ENCODE measurements at regions not wholly inside any gene's neighbourhood (a gene's known extent, or its start where the extent isn't known, plus 50 kb on each side); places are given as distances from the start of the nearest gene placed in this dataset.
A peak's percentile ranks its signal among the peaks of the same experiment; 100 is the strongest.
"Not testable (repeated sequence)": the region's sequence is repeated elsewhere in the genome, so short reads cannot be mapped to it uniquely, and the experiment has no call there.

DNA sequence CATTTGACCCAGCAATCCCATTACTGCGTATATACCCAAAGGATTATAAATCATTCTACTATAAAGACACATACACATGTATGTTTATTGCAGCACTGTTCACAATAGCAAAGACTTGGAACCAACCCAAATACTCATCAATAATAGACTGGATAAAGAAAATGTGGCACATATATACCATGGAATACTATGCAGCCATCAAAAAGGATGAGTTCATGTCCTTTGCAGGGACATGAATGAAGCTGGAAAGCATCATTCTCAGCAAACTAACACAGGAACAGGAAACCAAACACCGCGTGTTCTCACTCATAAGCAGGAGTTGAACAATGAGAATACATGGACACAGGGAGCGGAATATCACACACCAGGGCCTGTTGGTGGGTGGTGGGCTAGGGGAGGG, 158.3 kb downstream of the EXOC5 start:
- CTCF ChIA-PET (ENCODE audit: low intra/inter-chr PET ratio); H3K27ac ChIP-seq (ENCODE audit: extremely low read depth, low read depth, low read length); H2AFZ ChIP-seq (ENCODE audit: low read depth, low read length); H4K20me1 ChIP-seq (replicated peaks; ENCODE audit: control insufficient read depth, insufficient read depth, low read length); BruUV-seq (replicated peaks); DNase-seq (ENCODE audit: extremely low read depth in 1 of 4, low spot score in 3 of 4); POLR2A ChIA-PET; H3K36me3 ChIP-seq (ENCODE audit: control insufficient read depth, insufficient read depth, low read length); FAIRE-seq; H3K4me2 ChIP-seq (ENCODE audit: insufficient read depth, low read length); H3K4me1 ChIP-seq (replicated peaks in 1 of 2; ENCODE audit: control insufficient read depth in 2 of 2, insufficient read depth in 2 of 2, low read length in 2 of 2); ATAC-seq; H3K79me2 ChIP-seq (ENCODE audit: control insufficient read depth, insufficient read depth, low read length); H3K9ac ChIP-seq (ENCODE audit: insufficient read depth in 1 of 2, low read depth in 2 of 2, low read length in 2 of 2); H3K27me3 ChIP-seq (ENCODE audit: control insufficient read depth in 2 of 2, insufficient read depth in 2 of 2, low read length in 2 of 2); H3K4me3 ChIP-seq; H3K9me3 ChIP-seq (replicated peaks; ENCODE audit: control insufficient read depth, insufficient read depth, low read depth, low read length); H3K9me1 ChIP-seq (ENCODE audit: control insufficient read depth, insufficient read depth, low read length); in situ Hi-C loops (cut with MboI); intact Hi-C loops (cut with micrococcal nuclease): not testable (repeated sequence)
- 89% methylated on average over 3 of the region's 4 CpGs for WGBS (ENCODE audit: insufficient coverage, low coverage, missing lambda C conversion rate)
- TF ChIP-seq ZNF146 (CRISPR knock-in tag; IDR thresholded peaks at IDR 0.05; ENCODE audit: unreplicated experiment) = peak; percentile 56

DNA sequence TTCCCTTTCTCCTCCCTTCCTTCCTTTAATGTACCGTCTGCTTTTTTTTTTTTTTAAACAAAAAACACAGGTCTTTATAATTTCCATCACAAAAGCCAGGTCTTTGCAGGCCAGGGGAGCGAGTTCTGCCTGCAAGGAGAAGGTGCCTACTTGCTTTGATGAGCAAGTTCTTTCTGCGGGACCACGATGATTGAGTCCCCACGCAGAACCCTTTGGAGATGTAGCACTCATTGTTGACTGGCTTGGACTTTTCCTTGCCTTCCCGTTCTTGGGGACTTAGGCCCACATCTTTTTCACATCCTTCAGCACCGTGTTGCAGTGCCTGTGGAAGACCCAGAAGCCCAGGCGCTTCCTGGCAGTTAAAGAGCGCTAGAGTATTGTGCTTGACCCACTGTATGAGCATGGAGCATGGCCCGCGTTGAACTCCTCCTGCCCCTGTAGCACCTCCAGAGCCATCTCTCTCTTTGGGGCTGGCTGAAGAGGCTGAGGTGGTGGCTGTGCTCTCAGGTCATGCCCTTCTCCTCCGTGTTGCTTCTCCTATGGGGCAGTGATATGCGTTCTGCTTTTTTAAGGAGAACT, 177.6 kb downstream of the EXOC5 start:
- no peak for ATAC-seq
- no peak for DNase-seq (ENCODE audit: extremely low read depth in 1 of 4, low spot score in 3 of 4)
- ChIA-PET POLR2A (no interaction called here), CTCF (ENCODE audit: low intra/inter-chr PET ratio) (no interaction called here)
- no peaks in the 10 kb centered on the region; a peak in 1 of 5 replicates for H3K27me3 ChIP-seq (ENCODE audit: control insufficient read depth in 2 of 2, insufficient read depth in 2 of 2, low read length in 2 of 2)
- no peak for FAIRE-seq
- no peaks in the 10 kb centered on the region for H3K4me1 ChIP-seq (replicated peaks in 1 of 2; ENCODE audit: control insufficient read depth in 2 of 2, insufficient read depth in 2 of 2, low read length in 2 of 2)
- TF ChIP-seq LCOR (CRISPR knock-in tag; IDR thresholded peaks at IDR 0.05) = no peak
- TF ChIP-seq NFYB (IDR thresholded peaks at IDR 0.05; ENCODE audit: extremely low read depth, insufficient read length) = no peak
- TF ChIP-seq, protein P1, sequence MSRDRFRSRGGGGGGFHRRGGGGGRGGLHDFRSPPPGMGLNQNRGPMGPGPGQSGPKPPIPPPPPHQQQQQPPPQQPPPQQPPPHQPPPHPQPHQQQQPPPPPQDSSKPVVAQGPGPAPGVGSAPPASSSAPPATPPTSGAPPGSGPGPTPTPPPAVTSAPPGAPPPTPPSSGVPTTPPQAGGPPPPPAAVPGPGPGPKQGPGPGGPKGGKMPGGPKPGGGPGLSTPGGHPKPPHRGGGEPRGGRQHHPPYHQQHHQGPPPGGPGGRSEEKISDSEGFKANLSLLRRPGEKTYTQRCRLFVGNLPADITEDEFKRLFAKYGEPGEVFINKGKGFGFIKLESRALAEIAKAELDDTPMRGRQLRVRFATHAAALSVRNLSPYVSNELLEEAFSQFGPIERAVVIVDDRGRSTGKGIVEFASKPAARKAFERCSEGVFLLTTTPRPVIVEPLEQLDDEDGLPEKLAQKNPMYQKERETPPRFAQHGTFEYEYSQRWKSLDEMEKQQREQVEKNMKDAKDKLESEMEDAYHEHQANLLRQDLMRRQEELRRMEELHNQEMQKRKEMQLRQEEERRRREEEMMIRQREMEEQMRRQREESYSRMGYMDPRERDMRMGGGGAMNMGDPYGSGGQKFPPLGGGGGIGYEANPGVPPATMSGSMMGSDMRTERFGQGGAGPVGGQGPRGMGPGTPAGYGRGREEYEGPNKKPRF (IDR thresholded peaks at IDR 0.05; ENCODE audit: low read depth, low read length) = no peak
- TF ChIP-seq NONO (IDR thresholded peaks at IDR 0.05; ENCODE audit: low read depth in 2 of 2, low read length in 1 of 2) = no peak
- no peak for TF ChIP-seq ZNF79 (CRISPR knock-in tag; IDR thresholded peaks at IDR 0.05; ENCODE audit: low read depth)
- TF ChIP-seq TBL1XR1 (IDR thresholded peaks at IDR 0.05; ENCODE audit: low read length in 2 of 2) = no peak
- no peak for TF ChIP-seq ZNF217 (CRISPR knock-in tag; IDR thresholded peaks at IDR 0.05)
- no peak for TF ChIP-seq ZNF444 (CRISPR knock-in tag; IDR thresholded peaks at IDR 0.05)
- TF ChIP-seq DPF2 (IDR thresholded peaks at IDR 0.05) = no peak
- TF ChIP-seq RFX5 (IDR thresholded peaks at IDR 0.05; ENCODE audit: low read depth, low read length) = no peak
- no peak for TF ChIP-seq IFI16 (CRISPR knock-in tag; IDR thresholded peaks at IDR 0.05)
- no peak for TF ChIP-seq STAT5A (IDR thresholded peaks at IDR 0.05; ENCODE audit: borderline replicate concordance, low read length)
- no TSS peak for BruUV-seq (replicated peaks)
- no peaks in the 10 kb centered on the region for H3K79me2 ChIP-seq (ENCODE audit: control insufficient read depth, insufficient read depth, low read length)
- WGBS (ENCODE audit: insufficient coverage, low coverage, missing lambda C conversion rate) = 0% methylated on average over 9 of the region's 13 CpGs
- H3K36me3 ChIP-seq (ENCODE audit: control insufficient read depth, insufficient read depth, low read length) = no peaks in the 10 kb centered on the region
- H3K9ac ChIP-seq (ENCODE audit: insufficient read depth in 1 of 2, low read depth in 2 of 2, low read length in 2 of 2) = no peak overlapping the region
- H3K9me3 ChIP-seq (replicated peaks; ENCODE audit: control insufficient read depth, insufficient read depth, low read depth, low read length) = no peaks in the 10 kb centered on the region
- no peak overlapping the region for H3K4me3 ChIP-seq
- H4K20me1 ChIP-seq (replicated peaks; ENCODE audit: control insufficient read depth, insufficient read depth, low read length) = no peaks in the 10 kb centered on the region
- no peak overlapping the region for H3K27ac ChIP-seq (ENCODE audit: extremely low read depth, low read depth, low read length)
- H3K9me1 ChIP-seq (ENCODE audit: control insufficient read depth, insufficient read depth, low read length) = no peaks in the 10 kb centered on the region
- no peak overlapping the region for H3K4me2 ChIP-seq (ENCODE audit: insufficient read depth, low read length)
- intact Hi-C loops (cut with micrococcal nuclease) = no loop called here
- no peak overlapping the region for H2AFZ ChIP-seq (ENCODE audit: low read depth, low read length)
- in situ Hi-C loops (cut with MboI) = no loop called here

Data from K562 (cell line).